IPS-11a (cell line): ENCODE measurements at regions not wholly inside any gene's neighbourhood (a gene's known extent, or its start where the extent isn't known, plus 50 kb on each side); places are given as distances from the start of the nearest gene placed in this dataset.

ENCODE experiments used
- H3K4me3 ChIP-seq: one replicate; pipeline ENCODE4 v1.5.1; 2013; ENCODE audit warnings: low read depth, low read length, control low read depth

- no peak overlapping the region for H3K4me3 ChIP-seq
Measured at GRCh38 chr12:111224186-111225066, 144.5 kb downstream of the PHETA1 start.

- H3K4me3 ChIP-seq, result no peak overlapping the region
Measured at GRCh38 chr12:111222523-111222922, 146.4 kb downstream of the PHETA1 start.

GRCh38 chr12:111222027-111222414 is 146.9 kb downstream of the PHETA1 start:
- H3K4me3 ChIP-seq, result no peak overlapping the region

- no peak overlapping the region for H3K4me3 ChIP-seq
Measured at GRCh38 chr12:111221062-111222026, 147.6 kb downstream of the PHETA1 start.

- no peak overlapping the region for H3K4me3 ChIP-seq
Measured at GRCh38 chr12:111220363-111220762, 148.5 kb downstream of the PHETA1 start.

- no peak overlapping the region for H3K4me3 ChIP-seq
Measured at GRCh38 chr12:111219440-111219839, 149.5 kb downstream of the PHETA1 start.

GRCh38 chr12:111218499-111218898 is 150.4 kb downstream of the PHETA1 start:
- H3K4me3 ChIP-seq, result no peak overlapping the region

- no peak overlapping the region for H3K4me3 ChIP-seq
Measured at GRCh38 chr12:111216387-111217159, 152.3 kb downstream of the PHETA1 start.

- H3K4me3 ChIP-seq, result no peak overlapping the region
Measured at GRCh38 chr12:111215881-111216280, 153.0 kb downstream of the PHETA1 start.

- H3K4me3 ChIP-seq, result no peak overlapping the region
Measured at GRCh38 chr12:111214401-111214800, 154.5 kb downstream of the PHETA1 start.

- H3K4me3 ChIP-seq, result no peak overlapping the region
Measured at GRCh38 chr12:111213561-111213960, 155.3 kb downstream of the PHETA1 start.

- no peak overlapping the region for H3K4me3 ChIP-seq
Measured at GRCh38 chr12:111212814-111213456, 156.0 kb downstream of the PHETA1 start.

GRCh38 chr12:111211910-111212757 is 156.8 kb downstream of the PHETA1 start:
- no peak overlapping the region for H3K4me3 ChIP-seq

GRCh38 chr12:111209811-111210210 is 159.1 kb downstream of the PHETA1 start:
- H3K4me3 ChIP-seq, result no peak overlapping the region

- no peak overlapping the region for H3K4me3 ChIP-seq
Measured at GRCh38 chr12:111207761-111208160, 161.1 kb downstream of the PHETA1 start.

GRCh38 chr12:111204788-111205241 is 164.1 kb downstream of the PHETA1 start:
- H3K4me3 ChIP-seq, result no peak overlapping the region

- H3K4me3 ChIP-seq, result no peak overlapping the region
Measured at GRCh38 chr12:111203969-111204368, 164.9 kb downstream of the PHETA1 start.

GRCh38 chr12:111203446-111203845 is 165.4 kb downstream of the PHETA1 start:
- H3K4me3 ChIP-seq, result no peak overlapping the region

- no peak overlapping the region for H3K4me3 ChIP-seq
Measured at GRCh38 chr12:111202237-111202915, 166.5 kb downstream of the PHETA1 start.
